GM23338 (cell line): ENCODE measurements at regions not wholly inside any gene's neighbourhood (a gene's known extent, or its start where the extent isn't known, plus 50 kb on each side); places are given as distances from the start of the nearest gene placed in this dataset.

Experiments used
- ATAC-seq: fragments of 200-7000 bp; cut with Tn5 transposase; 3 replicates; pipeline ENCODE4 v1.9.1; 2020
- DNase-seq: peaks from one replicate; pipeline ENCODE4 v3.0.0-alpha.2; 2015; ENCODE audit warnings: low spot score
- H2AFZ ChIP-seq: fragments of 200-600 bp; sonication (generic); 2 replicates; pipeline ENCODE4 v1.8.0; 2016; ENCODE audit warnings: antibody characterized with exemption, mild to moderate bottlenecking, moderate library complexity
- H3F3A ChIP-seq: fragments of 200-600 bp; sonication (generic); replicated peaks from 2 replicates; pipeline ENCODE4 v1.8.0; 2017; ENCODE audit warnings: antibody characterized with exemption, mixed run types, low read depth
- H3K27ac ChIP-seq: fragments of 200-600 bp; sonication (generic); 2 replicates; pipeline ENCODE4 v1.6.1; 2016; ENCODE audit warnings: low read depth
- H3K27me3 ChIP-seq: fragments of 200-600 bp; sonication (generic); 2 replicates; pipeline ENCODE4 v1.8.0; 2016; ENCODE audit warnings: mild to moderate bottlenecking, mixed run types, moderate library complexity; ENCODE audit not compliant: insufficient read depth
- H3K36me3 ChIP-seq: fragments of 200-600 bp; sonication (generic); 2 replicates; pipeline ENCODE4 v1.8.0; 2016; ENCODE audit warnings: mild to moderate bottlenecking; ENCODE audit not compliant: insufficient read depth
- H3K4me1 ChIP-seq: fragments of 200-600 bp; sonication (generic); 2 replicates; pipeline ENCODE4 v1.8.0; 2016; ENCODE audit warnings: mild to moderate bottlenecking, moderate library complexity; ENCODE audit not compliant: insufficient read depth
- H3K4me2 ChIP-seq: fragments of 200-600 bp; sonication (generic); 2 replicates; pipeline ENCODE4 v1.7.1; 2017; ENCODE audit warnings: mixed run types
- H3K4me3 ChIP-seq: fragments of 200-600 bp; sonication (generic); 2 replicates; pipeline ENCODE4 v1.6.1; 2016; ENCODE audit warnings: mixed run types
- H3K79me2 ChIP-seq: fragments of 200-600 bp; sonication (generic); replicated peaks from 2 replicates; pipeline ENCODE4 v1.8.0; 2017; ENCODE audit warnings: mild to moderate bottlenecking; ENCODE audit not compliant: insufficient read depth
- H3K9me2 ChIP-seq: fragments of 200-600 bp; sonication (generic); 2 replicates; pipeline ENCODE4 v1.8.0; 2017; ENCODE audit not compliant: insufficient read depth
- H4K20me1 ChIP-seq: fragments of 200-600 bp; sonication (generic); replicated peaks from 2 replicates; pipeline ENCODE4 v1.8.0; 2017; ENCODE audit warnings: mild to moderate bottlenecking; ENCODE audit not compliant: insufficient read depth
- H3K27ac Mint-ChIP-seq: 2 replicates; pipeline ENCODE4 v1.8.0; 2020; ENCODE audit warnings: inconsistent platforms, mild to moderate bottlenecking, moderate library complexity, mixed read lengths
- H3K27me3 Mint-ChIP-seq: 3 replicates; pipeline ENCODE4 v1.8.0; 2022; ENCODE audit warnings: low read depth, mild to moderate bottlenecking, moderate library complexity, mixed read lengths, inconsistent platforms; ENCODE audit not compliant: insufficient read depth, poor library complexity
- H3K36me3 Mint-ChIP-seq: 3 replicates; pipeline ENCODE4 v1.8.0; 2021; ENCODE audit warnings: low read depth, mild to moderate bottlenecking, inconsistent platforms, moderate library complexity, mixed read lengths
- H3K4me1 Mint-ChIP-seq: 3 replicates; pipeline ENCODE4 v1.8.0; 2020; ENCODE audit warnings: mild to moderate bottlenecking, inconsistent platforms, mixed read lengths
- H3K4me3 Mint-ChIP-seq: 3 replicates; pipeline ENCODE4 v1.8.0; 2021; ENCODE audit warnings: moderate library complexity, mild to moderate bottlenecking, inconsistent platforms, mixed read lengths
- H3K9me3 Mint-ChIP-seq: 3 replicates; pipeline ENCODE4 v1.8.0; 2020; ENCODE audit warnings: moderate library complexity, mild to moderate bottlenecking, inconsistent platforms, mixed read lengths
- CREB1 ChIP-seq: fragments of 250-450 bp; sonication (Bioruptor Pico); IDR thresholded peaks from 2 replicates; pipeline ENCODE4 v1.5.0; 2020; ENCODE audit warnings: low read depth, mild to moderate bottlenecking, moderate library complexity
- ETS1 ChIP-seq: IDR thresholded peaks from 2 replicates; pipeline ENCODE4 v1.6.1; 2016; ENCODE audit warnings: antibody characterized with exemption
- EZH2phosphoT487 ChIP-seq: fragments of 200-600 bp; sonication (generic); IDR thresholded peaks from one replicate; pipeline ENCODE4 v1.8.1; 2018; ENCODE audit warnings: antibody characterized with exemption; ENCODE audit not compliant: unreplicated experiment
- REST ChIP-seq: IDR thresholded peaks from one replicate; pipeline ENCODE4 v1.6.1; 2018; ENCODE audit warnings: antibody characterized with exemption; ENCODE audit not compliant: unreplicated experiment
- STAT1 ChIP-seq: IDR thresholded peaks from one replicate; pipeline ENCODE4 v1.6.1; 2016; ENCODE audit warnings: antibody characterized with exemption; ENCODE audit not compliant: unreplicated experiment
- ZNF114 ChIP-seq: fragments of 250-450 bp; sonication (Bioruptor Pico); IDR thresholded peaks from 2 replicates; pipeline ENCODE4 v1.5.0; 2020; ENCODE audit warnings: mild to moderate bottlenecking, moderate library complexity
- ZNF331 ChIP-seq: fragments of 250-450 bp; sonication (Bioruptor Pico); IDR thresholded peaks from 2 replicates; pipeline ENCODE4 v1.5.0; 2020; ENCODE audit warnings: low read depth, mild to moderate bottlenecking, moderate library complexity
- ZNF462 ChIP-seq: fragments of 250-450 bp; sonication (Bioruptor Pico); IDR thresholded peaks from 2 replicates; pipeline ENCODE4 v1.5.0; 2020; ENCODE audit warnings: mild to moderate bottlenecking, moderate library complexity

GRCh38 chr6:87926687-87927086, 121.0 kb upstream of the SPACA1 start:
- 0 out of 2 replicates have a peak, but pooled peaks cover 1% of the 10 kb centered on the region for H3K4me1 ChIP-seq
- no peaks in the 10 kb centered on the region for H3K36me3 ChIP-seq
- H4K20me1 ChIP-seq, result no peaks in the 10 kb centered on the region
- no peaks in the 10 kb centered on the region for H3K36me3 Mint-ChIP-seq
- ATAC-seq (no peak), DNase-seq (no peak)
- no peak overlapping the region for H2AFZ ChIP-seq
- H3K27me3 ChIP-seq, result no peaks in the 10 kb centered on the region
- no peak overlapping the region for H3K4me2 ChIP-seq
- TF ChIP-seq ZNF462 (CRISPR knock-in tag) (no peak), STAT1 (no peak), CREB1 (CRISPR knock-in tag) (no peak), ZNF331 (CRISPR knock-in tag) (no peak), ZNF114 (CRISPR knock-in tag) (no peak), REST (no peak), EZH2phosphoT487 (no peak), ETS1 (no peak)
- no peak overlapping the region for H3K4me3 ChIP-seq
- H3K79me2 ChIP-seq, result no peaks in the 10 kb centered on the region
- no peak overlapping the region for H3K27ac ChIP-seq
- H3K4me3 Mint-ChIP-seq, result no peak overlapping the region
- no peak overlapping the region for H3K27ac Mint-ChIP-seq
- H3K9me2 ChIP-seq, result peaks cover 3% of the 10 kb centered on the region; the same call in 1 of the 2 replicates
- H3K27me3 Mint-ChIP-seq, result peaks cover 9% of the 10 kb centered on the region
- no peaks in the 10 kb centered on the region for H3K9me3 Mint-ChIP-seq
- H3K4me1 Mint-ChIP-seq, result peaks cover 11% of the 10 kb centered on the region; the same call in 2 of the 3 replicates
- H3F3A ChIP-seq, result no peaks in the 10 kb centered on the region
